Activated T-helper 2 cell treated with anti-CD3 and anti-CD28 coated beads, Interferon-gamma antibody, Interleukin-2, Interleukin-4, amounts not matched to agents 10 μg/mL and 5 μg/mL and 100 μg/mL, durations not matched to agents 14 hours and 24 hours and 36 hours (primary cell): ENCODE measurements at regions not wholly inside any gene's neighbourhood (a gene's known extent, or its start where the extent isn't known, plus 50 kb on each side); places are given as distances from the start of the nearest gene placed in this dataset.

ENCODE experiments used
- DNase-seq: peaks from one replicate; pipeline ENCODE4 v3.0.0; 2021; ENCODE audit warnings: low spot score
- H3K27ac Mint-ChIP-seq: one replicate; pipeline ENCODE4 v1.8.0; 2021; ENCODE audit warnings: mixed read lengths
- H3K27me3 Mint-ChIP-seq: one replicate; pipeline ENCODE4 v1.8.0; 2021; ENCODE audit warnings: low read depth, mixed read lengths
- H3K36me3 Mint-ChIP-seq: one replicate; pipeline ENCODE4 v1.8.0; 2021; ENCODE audit warnings: low read depth, mixed read lengths
- H3K4me1 Mint-ChIP-seq: one replicate; pipeline ENCODE4 v1.8.0; 2021; ENCODE audit warnings: low read depth, mixed read lengths
- H3K4me3 Mint-ChIP-seq: one replicate; pipeline ENCODE4 v1.8.0; 2021; ENCODE audit warnings: low read depth, mild to moderate bottlenecking, moderate library complexity, mixed read lengths
- H3K9me3 Mint-ChIP-seq: one replicate; pipeline ENCODE4 v1.8.0; 2021; ENCODE audit warnings: mixed read lengths
- intact Hi-C: fragments of 100-400 bp; cut with micrococcal nuclease; formaldehyde crosslinking; loops from one replicate; pipeline ENCODE4 v1.15.1; 2023

DNA sequence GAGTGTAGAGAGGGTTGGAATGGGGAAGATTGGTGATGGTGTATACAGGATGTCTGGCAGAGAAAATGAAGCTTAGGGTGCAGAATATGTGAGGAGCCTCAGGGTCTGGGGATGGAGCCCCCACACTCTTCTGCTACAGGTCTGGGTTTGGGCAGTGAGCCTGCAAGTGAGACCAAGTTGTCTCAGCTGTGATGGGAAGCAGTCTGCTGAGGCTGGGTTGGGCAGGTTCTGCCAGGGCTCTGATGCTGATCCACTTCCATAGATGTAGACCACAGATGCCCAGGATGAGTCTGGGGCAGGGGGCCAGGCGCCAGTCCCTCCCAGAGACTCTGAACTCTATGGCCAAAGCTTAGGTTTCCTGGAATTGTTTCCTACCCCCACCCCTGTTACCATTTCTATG lies 516.9 kb downstream of the PTPRU start:
- Mint-ChIP-seq H3K27ac (no peak overlapping the region), H3K27me3 (peaks cover 2% of the 10 kb centered on the region)
- intact Hi-C loops = no loop called here

DNA sequence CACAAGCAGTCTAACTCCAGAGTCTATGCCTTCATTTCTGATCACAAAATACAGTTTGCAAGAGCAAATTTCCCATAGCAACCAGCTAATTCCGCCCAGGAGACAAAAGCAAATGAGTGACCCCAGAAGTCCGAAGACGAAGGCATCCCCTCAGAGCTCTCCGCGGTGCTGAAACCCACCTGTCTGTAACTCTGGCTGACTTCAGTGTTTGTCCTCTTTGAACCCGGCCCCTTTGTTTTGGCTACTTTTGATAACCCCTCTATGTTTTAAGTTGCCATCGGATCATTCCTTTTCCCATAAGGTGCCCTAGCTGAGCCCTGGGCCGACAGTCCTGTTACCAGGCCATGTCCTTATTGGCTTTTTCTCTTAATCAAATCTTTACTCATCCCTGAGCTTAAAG lies 515.8 kb downstream of the PTPRU start:
- Mint-ChIP-seq H3K9me3 (no peaks in the 10 kb centered on the region), H3K27me3 (peaks cover 2% of the 10 kb centered on the region), H3K4me1 (no peaks in the 10 kb centered on the region), H3K36me3 (no peaks in the 10 kb centered on the region), H3K27ac (no peak overlapping the region), H3K4me3 (no peak overlapping the region)
- no peak for DNase-seq
- intact Hi-C loops = no loop called here

More for the DNA sequence above, 516.9 kb downstream of the PTPRU start:
- Mint-ChIP-seq H3K36me3 (no peaks in the 10 kb centered on the region), H3K4me1 (no peaks in the 10 kb centered on the region), H3K4me3 (no peak overlapping the region), H3K9me3 (no peaks in the 10 kb centered on the region)
- DNase-seq = no peak

DNA sequence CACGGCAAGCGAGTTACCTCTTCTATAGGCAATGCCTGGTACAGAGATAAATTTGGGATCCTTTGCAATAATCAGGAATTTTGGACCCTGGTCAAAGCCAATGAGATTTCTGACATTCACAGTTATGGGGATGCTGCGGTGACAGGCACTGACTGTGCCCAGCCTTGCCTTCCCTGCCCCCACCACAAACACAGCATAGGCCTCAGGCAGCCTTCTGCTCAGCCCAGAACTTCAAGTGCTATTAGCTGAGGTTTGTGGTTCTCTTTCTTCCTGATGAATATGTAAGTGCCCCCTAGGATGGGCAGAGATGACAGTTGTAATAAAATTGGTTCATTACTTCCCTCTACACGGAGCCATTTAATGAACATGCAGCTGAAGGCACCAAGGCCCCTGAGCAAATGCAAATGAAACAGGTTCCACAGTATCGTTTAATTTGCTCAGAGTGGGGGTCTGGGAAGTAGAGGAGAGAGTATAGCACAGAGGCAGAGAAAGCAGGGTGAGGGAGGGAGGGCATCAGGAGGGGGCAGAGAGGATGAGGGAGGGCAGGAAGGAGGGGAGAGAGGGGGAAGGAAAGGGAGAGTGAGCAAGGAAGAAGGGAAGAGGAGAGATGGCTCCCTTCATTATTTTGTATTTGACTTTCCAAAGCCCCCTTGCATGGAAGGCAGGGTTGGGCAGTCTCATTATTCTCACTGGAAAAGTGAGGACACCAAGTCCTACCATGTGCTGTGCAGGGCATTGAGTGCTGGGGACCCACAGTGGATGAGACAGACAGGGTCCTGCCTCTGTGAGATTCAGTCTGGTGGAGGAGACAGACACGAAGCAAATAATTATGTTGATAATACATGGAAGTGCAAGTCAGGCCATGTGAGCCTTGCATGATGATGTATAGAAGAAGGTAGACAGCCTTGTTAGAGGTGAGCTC lies 513.0 kb downstream of the PTPRU start:
- Mint-ChIP-seq H3K9me3 (no peaks in the 10 kb centered on the region), H3K27me3 (peaks cover 2% of the 10 kb centered on the region), H3K4me1 (no peaks in the 10 kb centered on the region), H3K36me3 (no peaks in the 10 kb centered on the region), H3K4me3 (no peak overlapping the region), H3K27ac (no peak overlapping the region)
- DNase-seq = no peak
- intact Hi-C loops = no loop called here

DNA sequence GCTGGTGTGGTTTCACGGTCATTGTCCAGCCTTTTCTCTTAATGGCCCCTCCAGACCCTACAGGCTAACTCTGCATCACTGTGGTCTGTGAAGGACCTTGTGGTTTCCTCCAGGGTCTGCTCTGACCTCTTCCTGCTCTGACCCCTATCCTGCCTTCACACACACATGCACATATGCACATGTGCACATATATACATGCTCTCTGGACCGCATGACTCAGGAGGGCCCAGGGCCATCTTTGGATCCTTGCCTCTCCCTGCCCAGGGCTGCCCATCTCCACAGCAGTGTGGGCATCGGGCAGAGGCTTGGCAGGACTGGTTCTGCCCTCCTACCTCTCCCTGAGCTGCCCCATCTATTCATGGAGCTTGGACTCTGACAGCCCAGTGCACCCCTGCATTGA lies 510.9 kb downstream of the PTPRU start:
- DNase-seq = no peak
- Mint-ChIP-seq H3K4me3 (no peak overlapping the region), H3K27ac (no peak overlapping the region), H3K36me3 (no peaks in the 10 kb centered on the region), H3K27me3 (peaks cover 2% of the 10 kb centered on the region), H3K4me1 (no peaks in the 10 kb centered on the region), H3K9me3 (no peaks in the 10 kb centered on the region)
- intact Hi-C loops = no loop called here

DNA sequence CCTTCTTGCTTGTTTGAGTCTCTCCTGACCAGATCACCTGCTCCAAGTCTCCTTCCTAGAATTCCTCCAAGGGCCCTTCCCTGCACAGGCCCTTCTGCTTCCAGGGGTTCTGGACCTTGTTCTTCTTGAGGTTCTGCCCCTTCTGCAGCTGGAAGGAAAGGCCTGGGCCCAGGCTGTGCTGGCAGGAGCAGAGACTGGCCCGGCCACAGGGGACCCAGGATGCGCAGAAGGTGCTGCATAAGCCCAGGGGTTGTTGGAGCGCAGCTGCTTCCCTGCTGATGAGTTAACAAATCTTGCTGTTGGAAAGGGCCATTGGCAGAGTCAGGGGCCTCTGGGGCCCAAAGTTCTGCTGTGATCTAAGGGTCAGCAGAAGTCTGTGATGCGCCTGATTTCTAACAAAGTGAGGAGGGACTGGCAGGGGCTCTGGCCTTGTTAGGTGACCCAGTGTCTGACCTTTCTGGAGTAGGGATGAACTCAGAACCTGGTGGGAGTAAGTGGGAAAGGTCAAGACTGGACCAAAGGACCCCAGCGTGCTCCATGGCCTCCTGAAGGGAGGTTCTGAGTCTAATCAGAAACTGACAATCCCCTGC lies 509.8 kb downstream of the PTPRU start:
- no peak for DNase-seq
- Mint-ChIP-seq H3K4me3 (no peak overlapping the region), H3K36me3 (no peaks in the 10 kb centered on the region), H3K9me3 (no peaks in the 10 kb centered on the region), H3K4me1 (no peaks in the 10 kb centered on the region), H3K27ac (no peak overlapping the region), H3K27me3 (peaks cover 2% of the 10 kb centered on the region)
- intact Hi-C loops = no loop called here

DNA sequence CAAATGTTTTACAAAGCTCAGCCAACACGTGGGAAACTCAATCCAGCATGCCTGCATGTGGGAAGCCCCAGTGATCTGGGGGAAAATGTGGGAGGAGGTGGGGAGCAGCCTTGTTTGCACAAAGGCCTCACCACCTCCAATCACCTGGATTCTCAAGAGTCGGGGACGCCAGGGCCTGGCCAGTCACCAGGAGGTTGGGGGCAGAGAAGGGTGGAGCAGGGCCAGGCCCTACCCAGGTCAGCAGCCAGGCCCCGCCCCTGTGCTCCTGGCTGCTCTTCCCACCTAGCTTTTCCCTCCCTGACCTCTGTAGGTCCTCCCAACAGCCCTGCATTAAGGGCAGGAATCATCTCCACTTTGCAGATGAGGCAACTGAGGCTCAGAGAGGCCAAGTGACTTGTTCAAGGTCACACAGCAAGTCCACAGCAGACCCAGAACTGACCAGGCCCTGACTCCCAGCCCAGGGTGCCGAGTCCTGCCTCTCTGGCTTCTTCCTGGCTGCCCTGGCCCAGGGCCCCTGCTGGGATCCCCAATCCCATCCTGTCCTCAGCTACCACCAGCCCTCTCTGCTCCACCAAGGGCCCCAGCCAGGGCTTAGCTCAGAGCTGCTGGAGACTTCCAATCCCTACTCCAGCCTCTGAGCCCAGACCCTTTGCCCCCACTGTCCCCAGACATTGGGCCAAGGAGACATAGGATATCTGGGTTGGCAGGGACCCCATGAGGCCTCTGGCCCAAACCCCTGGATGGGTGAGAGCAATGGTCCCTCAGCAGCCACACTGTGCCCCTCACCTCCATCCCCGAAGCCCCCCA lies 508.6 kb downstream of the PTPRU start:
- intact Hi-C loops = no loop called here

DNA sequence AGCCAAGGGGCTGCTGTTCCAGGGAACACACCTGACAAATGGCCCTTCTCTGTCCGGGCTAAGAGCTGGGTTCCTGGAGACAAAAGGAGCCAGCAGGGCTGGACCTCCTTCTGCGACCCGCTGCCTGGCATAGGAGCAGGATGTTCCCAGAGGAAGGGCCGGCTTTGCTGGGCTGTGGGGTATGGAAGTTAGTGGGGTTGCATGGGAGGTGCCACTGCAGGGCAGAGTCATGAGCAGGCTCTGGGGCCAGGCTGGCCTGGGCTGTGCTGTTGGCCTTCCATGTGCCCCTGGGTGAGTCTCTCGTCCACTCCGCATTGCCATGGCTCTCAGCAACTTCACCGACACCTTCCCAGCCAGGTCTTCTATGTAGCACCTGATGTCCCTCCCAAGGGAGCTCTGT lies 507.6 kb downstream of the PTPRU start:
- intact Hi-C loops = no loop called here
- H3K27me3 Mint-ChIP-seq = no peaks in the 10 kb centered on the region
- H3K9me3 Mint-ChIP-seq = no peaks in the 10 kb centered on the region
- no peak overlapping the region for H3K4me3 Mint-ChIP-seq
- DNase-seq = no peak
- no peaks in the 10 kb centered on the region for H3K36me3 Mint-ChIP-seq
- H3K4me1 Mint-ChIP-seq = no peaks in the 10 kb centered on the region
- no peak overlapping the region for H3K27ac Mint-ChIP-seq

More for the DNA sequence above, 508.6 kb downstream of the PTPRU start:
- no peaks in the 10 kb centered on the region for H3K9me3 Mint-ChIP-seq
- no peak overlapping the region for H3K4me3 Mint-ChIP-seq
- H3K27me3 Mint-ChIP-seq = no peaks in the 10 kb centered on the region
- no peak for DNase-seq
- no peaks in the 10 kb centered on the region for H3K4me1 Mint-ChIP-seq
- H3K36me3 Mint-ChIP-seq = no peaks in the 10 kb centered on the region
- no peak overlapping the region for H3K27ac Mint-ChIP-seq

DNA sequence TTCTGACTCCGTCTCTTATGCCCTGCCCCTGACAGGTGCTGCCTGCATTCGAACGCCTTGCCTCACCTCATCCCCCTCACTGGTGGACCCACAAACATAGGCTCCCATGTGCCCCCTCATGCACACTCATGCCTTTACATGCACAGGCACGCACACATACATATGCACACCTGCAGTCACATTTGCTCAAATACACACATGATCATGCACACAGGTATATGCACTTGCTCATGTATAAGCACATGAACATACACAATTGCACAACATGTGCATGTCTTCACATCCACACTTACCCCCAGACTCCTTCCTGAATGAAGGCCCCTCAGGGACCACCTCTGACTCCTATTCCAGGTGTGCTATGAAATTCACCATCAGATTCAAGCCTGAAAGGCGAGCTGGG lies 506.9 kb downstream of the PTPRU start:
- H3K36me3 Mint-ChIP-seq = no peaks in the 10 kb centered on the region
- H3K4me1 Mint-ChIP-seq = no peaks in the 10 kb centered on the region
- intact Hi-C loops = no loop called here
- H3K27me3 Mint-ChIP-seq = no peaks in the 10 kb centered on the region
- no peaks in the 10 kb centered on the region for H3K9me3 Mint-ChIP-seq
- no peak for DNase-seq
- H3K27ac Mint-ChIP-seq = no peak overlapping the region
- H3K4me3 Mint-ChIP-seq = no peak overlapping the region

DNA sequence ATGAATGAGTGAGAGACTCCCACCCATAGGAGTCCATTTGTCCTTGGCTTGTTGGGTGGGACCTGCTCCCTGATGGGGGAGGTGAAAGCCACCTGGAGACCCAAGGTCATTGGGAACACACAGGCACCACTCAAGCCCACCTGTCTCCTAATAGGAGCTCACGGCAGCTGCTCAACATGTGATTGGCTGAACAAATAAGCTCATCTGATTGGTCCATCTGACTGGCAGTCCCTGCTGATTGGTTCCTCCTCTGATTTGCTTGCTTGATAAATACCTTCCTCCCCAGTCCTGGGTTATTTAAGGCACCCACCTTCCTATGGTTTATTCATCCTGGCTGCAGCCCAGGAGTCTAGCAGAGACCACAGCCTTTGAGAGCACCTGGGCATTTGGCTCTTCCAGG lies 502.9 kb downstream of the PTPRU start:
- Mint-ChIP-seq H3K4me3 (no peak overlapping the region), H3K27me3 (no peaks in the 10 kb centered on the region), H3K4me1 (no peaks in the 10 kb centered on the region), H3K27ac (no peak overlapping the region), H3K9me3 (no peaks in the 10 kb centered on the region), H3K36me3 (no peaks in the 10 kb centered on the region)
- intact Hi-C loops = no loop called here
- no peak for DNase-seq

DNA sequence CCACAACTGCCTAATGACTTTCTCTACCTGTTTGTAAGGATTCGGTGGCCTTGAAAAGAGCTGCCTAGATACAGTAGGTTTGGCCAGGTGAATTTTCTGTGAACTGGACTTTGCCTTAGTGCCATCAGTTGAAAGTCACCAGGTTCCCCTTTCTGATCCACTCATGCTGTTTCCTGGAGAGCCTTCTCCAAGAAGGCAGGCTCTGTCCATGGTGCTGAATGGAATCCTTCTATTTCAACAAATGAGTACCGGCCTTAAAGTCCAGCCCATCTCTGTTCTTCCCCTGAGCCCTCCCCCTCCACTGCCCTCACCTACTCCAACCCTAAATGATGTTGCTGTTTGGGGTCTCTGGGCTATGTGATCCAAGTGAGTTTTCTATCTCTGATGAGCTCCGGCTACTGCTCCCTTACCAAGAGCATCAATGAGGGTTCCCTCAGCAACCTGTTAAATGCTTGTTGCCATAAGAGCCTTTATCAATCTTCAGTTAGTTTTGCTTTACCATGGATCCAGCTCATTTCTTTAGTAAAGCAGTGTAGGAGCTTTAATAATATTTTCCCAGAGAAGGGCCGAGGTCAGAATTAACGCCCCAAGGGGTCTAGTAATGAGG lies 500.4 kb downstream of the PTPRU start:
- Mint-ChIP-seq H3K4me1 (peaks cover 2% of the 10 kb centered on the region), H3K27me3 (no peaks in the 10 kb centered on the region), H3K4me3 (no peak overlapping the region), H3K27ac (no peak overlapping the region), H3K36me3 (no peaks in the 10 kb centered on the region), H3K9me3 (no peaks in the 10 kb centered on the region)
- no peak for DNase-seq
- intact Hi-C loops = no loop called here

DNA sequence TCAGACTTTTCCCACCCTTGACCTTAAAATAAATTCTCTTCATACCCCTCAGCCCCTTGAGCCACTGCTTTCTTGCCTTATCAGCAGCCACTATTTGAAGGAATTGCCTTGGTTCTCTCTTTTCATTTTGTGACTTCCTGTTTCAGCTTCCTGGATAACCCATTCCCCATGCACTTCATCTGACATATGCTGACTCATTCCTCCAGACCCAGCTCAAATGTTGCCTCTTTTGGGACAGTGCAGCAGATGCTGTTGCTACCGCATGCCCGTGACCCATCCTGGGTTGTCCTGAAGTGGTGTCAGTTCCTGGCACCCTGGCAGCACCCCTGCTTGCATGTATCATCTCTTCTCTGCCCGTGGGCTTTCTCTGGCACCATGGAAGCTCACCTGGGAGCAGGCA lies 496.1 kb downstream of the PTPRU start:
- intact Hi-C loops = no loop called here
- H3K27me3 Mint-ChIP-seq = no peaks in the 10 kb centered on the region
- H3K4me1 Mint-ChIP-seq = peaks cover 2% of the 10 kb centered on the region
- no peak for DNase-seq
- no peaks in the 10 kb centered on the region for H3K36me3 Mint-ChIP-seq
- H3K27ac Mint-ChIP-seq = no peak overlapping the region
- H3K9me3 Mint-ChIP-seq = no peaks in the 10 kb centered on the region
- no peak overlapping the region for H3K4me3 Mint-ChIP-seq

DNA sequence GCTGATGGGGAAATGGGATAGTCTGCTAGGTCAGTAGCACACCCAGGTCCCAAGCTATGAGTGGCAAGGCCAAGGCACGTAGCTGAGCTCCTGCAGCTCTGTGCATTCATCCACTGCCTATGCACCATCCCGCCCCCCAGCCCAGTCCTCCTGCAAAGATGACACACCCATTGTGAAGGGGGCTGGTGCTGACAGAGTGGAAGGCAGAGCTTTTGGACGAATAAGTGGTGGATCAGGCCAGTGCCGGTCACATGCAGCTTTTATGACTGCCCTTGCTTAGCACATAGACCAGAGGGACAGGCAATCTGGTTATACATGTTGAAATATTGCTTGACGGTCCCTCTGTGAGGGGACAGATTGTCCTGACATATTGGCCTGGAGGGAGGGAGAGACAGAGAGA lies 494.3 kb downstream of the PTPRU start:
- peaks cover 2% of the 10 kb centered on the region for H3K4me1 Mint-ChIP-seq
- DNase-seq = no peak
- H3K4me3 Mint-ChIP-seq = no peak overlapping the region
- H3K27me3 Mint-ChIP-seq = no peaks in the 10 kb centered on the region
- H3K27ac Mint-ChIP-seq = no peak overlapping the region
- no peaks in the 10 kb centered on the region for H3K9me3 Mint-ChIP-seq
- intact Hi-C loops = no loop called here
- H3K36me3 Mint-ChIP-seq = no peaks in the 10 kb centered on the region
